ENCODE measurements at regions not wholly inside any gene's neighbourhood (a gene's known extent, or its start where the extent isn't known, plus 50 kb on each side); places are given as distances from the start of the nearest gene placed in this dataset.

DNA sequence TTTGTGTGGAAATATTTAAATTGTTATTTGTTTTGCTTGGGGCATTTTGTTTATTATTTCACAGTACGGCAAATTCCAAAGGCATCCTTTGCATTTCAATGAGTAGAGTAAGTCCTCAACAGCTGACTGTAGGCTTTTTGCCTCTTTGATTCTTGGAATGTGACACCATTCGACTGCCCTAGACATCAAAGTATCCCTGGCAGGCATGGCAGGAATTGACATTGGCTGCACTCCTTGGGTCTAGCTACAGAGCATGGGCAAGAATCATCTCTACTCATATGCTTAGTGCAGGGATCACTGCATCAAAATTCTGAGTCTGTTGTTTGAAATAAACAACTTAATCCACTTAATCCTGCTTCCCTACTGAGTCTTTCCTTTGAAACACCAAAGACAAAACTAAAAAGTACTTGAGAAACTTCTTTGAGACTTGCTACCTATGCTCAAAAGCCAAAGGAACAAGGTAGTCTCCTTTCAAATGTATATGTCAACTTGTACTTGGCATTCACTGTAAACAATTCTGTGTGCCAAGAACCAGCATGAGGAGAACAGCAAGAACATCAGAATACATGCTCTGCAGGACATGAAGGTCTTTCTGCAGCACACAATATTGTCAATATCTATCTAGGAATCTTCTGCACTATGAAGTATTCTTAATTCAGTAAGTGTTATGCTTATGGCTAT, 1569.0 kb upstream of the FLRT2 start:
- no peak for TF ChIP-seq POLR2A (IDR thresholded peaks at IDR 0.05; ENCODE audit: low read depth, low read length)
- TF ChIP-seq POLR2AphosphoS5 (IDR thresholded peaks at IDR 0.05; ENCODE audit: low read depth, low read length) = no peak
- TF ChIP-seq TAF1 (IDR thresholded peaks at IDR 0.05; ENCODE audit: low read depth, low read length) = no peak

Measured in GM12891 (cell line).